Nephron (organoid): ENCODE measurements at regions not wholly inside any gene's neighbourhood (a gene's known extent, or its start where the extent isn't known, plus 50 kb on each side); places are given as distances from the start of the nearest gene placed in this dataset.

Experiments used
- H3K27ac Mint-ChIP-seq, 3 experiments: 2 replicates each; pipeline ENCODE4 v1.8.0; 2020; ENCODE audit warnings: mixed read lengths in 3 of 3, mild to moderate bottlenecking in 2 of 3, moderate library complexity in 1 of 3
- H3K27me3 Mint-ChIP-seq: 2 replicates; pipeline ENCODE4 v1.8.0; 2021; ENCODE audit warnings: low read depth, mild to moderate bottlenecking, moderate library complexity, mixed read lengths
- H3K36me3 Mint-ChIP-seq: 2 replicates; pipeline ENCODE4 v1.8.0; 2020; ENCODE audit warnings: low read depth, mixed read lengths
- H3K4me1 Mint-ChIP-seq: 2 replicates; pipeline ENCODE4 v1.8.0; 2020; ENCODE audit warnings: mixed read lengths
- H3K4me3 Mint-ChIP-seq, 3 experiments: 2 replicates each; pipeline ENCODE4 v1.8.0; 2020; ENCODE audit warnings: mild to moderate bottlenecking in 3 of 3, mixed read lengths in 3 of 3, moderate library complexity in 2 of 3
- H3K9me3 Mint-ChIP-seq: 2 replicates; pipeline ENCODE4 v1.8.0; 2020; ENCODE audit warnings: mixed read lengths
- CTCF ChIP-seq, 3 experiments: fragments of 200-600 bp; sonication (generic); IDR thresholded peaks; one replicate each; pipeline ENCODE4 v1.5.0; 2021; ENCODE audit warnings: antibody characterized with exemption in 3 of 3; ENCODE audit not compliant: unreplicated experiment in 3 of 3

- Mint-ChIP-seq H3K9me3 (no peaks in the 10 kb centered on the region), H3K27me3 (peaks cover 14% of the 10 kb centered on the region), H3K27ac (peak overlapping the region in 1 of 3 experiments; percentile 44), H3K4me1 (peaks cover 48% of the 10 kb centered on the region), H3K4me3 (no peak overlapping the region), H3K36me3 (no peaks in the 10 kb centered on the region)
- no peak for TF ChIP-seq CTCF (IDR thresholded peaks at IDR 0.05; ENCODE audit: unreplicated experiment in 3 of 3)
Measured at GRCh38 chr3:72520690-72521308, 327.4 kb downstream of the SHQ1 start.

GRCh38 chr3:72519946-72520604, 328.2 kb downstream of the SHQ1 start:
- Mint-ChIP-seq H3K9me3 (no peaks in the 10 kb centered on the region), H3K36me3 (no peaks in the 10 kb centered on the region), H3K4me1 (peaks cover 55% of the 10 kb centered on the region), H3K27ac (peak overlapping the region in 1 of 3 experiments; percentile 12), H3K4me3 (no peak overlapping the region), H3K27me3 (peaks cover 9% of the 10 kb centered on the region)
- no peak for TF ChIP-seq CTCF (IDR thresholded peaks at IDR 0.05; ENCODE audit: unreplicated experiment in 3 of 3)

GRCh38 chr3:72517921-72518424, 330.3 kb downstream of the SHQ1 start:
- Mint-ChIP-seq H3K36me3 (no peaks in the 10 kb centered on the region), H3K27me3 (peaks cover 6% of the 10 kb centered on the region), H3K4me3 (no peak overlapping the region), H3K9me3 (no peaks in the 10 kb centered on the region), H3K27ac (peak overlapping the region; percentile 37 to 48 (median 45)), H3K4me1 (peaks cover 49% of the 10 kb centered on the region)
- TF ChIP-seq CTCF (IDR thresholded peaks at IDR 0.05; ENCODE audit: unreplicated experiment in 3 of 3): no peak

- H3K9me3 Mint-ChIP-seq: no peaks in the 10 kb centered on the region
- H3K4me1 Mint-ChIP-seq: peaks cover 43% of the 10 kb centered on the region
- no peak for TF ChIP-seq CTCF (IDR thresholded peaks at IDR 0.05; ENCODE audit: unreplicated experiment in 3 of 3)
- no peak overlapping the region for H3K4me3 Mint-ChIP-seq
- H3K27ac Mint-ChIP-seq: peak overlapping the region; percentile 27 to 48 (median 32)
- peaks cover 6% of the 10 kb centered on the region for H3K27me3 Mint-ChIP-seq
- no peaks in the 10 kb centered on the region for H3K36me3 Mint-ChIP-seq
Measured at GRCh38 chr3:72517336-72517735, 330.9 kb downstream of the SHQ1 start.

- Mint-ChIP-seq H3K4me3 (no peak overlapping the region), H3K9me3 (no peaks in the 10 kb centered on the region), H3K27me3 (peaks cover 6% of the 10 kb centered on the region), H3K27ac (no peak overlapping the region), H3K36me3 (no peaks in the 10 kb centered on the region), H3K4me1 (peaks cover 43% of the 10 kb centered on the region)
- no peak for TF ChIP-seq CTCF (IDR thresholded peaks at IDR 0.05; ENCODE audit: unreplicated experiment in 3 of 3)
Measured at GRCh38 chr3:72516361-72516760, 331.9 kb downstream of the SHQ1 start.
